D341Med (cell line): ENCODE measurements at regions not wholly inside any gene's neighbourhood (a gene's known extent, or its start where the extent isn't known, plus 50 kb on each side); places are given as distances from the start of the nearest gene placed in this dataset.
A peak's percentile ranks its signal among the peaks of the same experiment; 100 is the strongest.
"Not testable (repeated sequence)": the region's sequence is repeated elsewhere in the genome, so short reads cannot be mapped to it uniquely, and the experiment has no call there.

Experiments used
- DNase-seq: peaks from one replicate; pipeline ENCODE4 v3.0.0; 2012; ENCODE audit warnings: low spot score

DNA sequence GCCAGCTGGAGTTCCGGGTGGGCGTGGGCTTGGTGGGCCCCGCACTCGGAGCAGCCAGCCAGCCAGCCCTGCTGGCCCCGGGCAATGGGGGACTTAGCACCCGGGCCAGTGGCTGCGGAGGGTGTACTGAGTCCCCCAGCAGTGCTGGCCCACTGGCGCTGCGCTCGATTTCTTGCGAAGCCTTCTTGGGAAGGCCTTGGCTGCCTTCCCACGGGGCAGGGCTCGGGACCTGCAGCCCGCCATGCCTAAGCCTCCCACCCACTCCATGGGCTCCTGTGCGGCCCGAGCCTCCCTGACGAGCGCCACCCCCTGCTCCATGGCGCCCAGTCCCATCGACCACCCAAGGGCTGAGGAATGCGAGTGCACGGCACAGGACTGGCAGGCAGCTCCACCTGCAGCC lies 321.6 kb downstream of the SH2D4B start:
- DNase-seq, result not testable (repeated sequence)

DNA sequence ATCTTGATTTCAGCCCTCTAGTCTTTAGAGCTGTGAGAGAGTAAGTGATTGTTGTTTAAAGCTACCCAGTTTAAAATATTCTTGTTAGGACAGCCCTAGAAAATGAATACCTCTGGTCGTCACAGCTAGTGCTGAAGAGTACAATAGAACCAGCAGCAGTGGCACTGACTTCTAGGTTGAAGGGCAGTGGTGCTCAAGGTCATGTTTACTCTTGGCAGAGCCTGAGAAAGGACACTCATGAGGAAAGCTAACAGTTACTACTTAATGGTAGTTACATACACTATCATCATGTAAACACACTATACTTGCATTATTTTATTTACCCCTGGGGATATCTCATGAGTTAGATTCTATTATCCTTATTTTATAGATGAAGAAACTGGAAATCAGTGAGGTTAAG lies 323.0 kb downstream of the SH2D4B start:
- DNase-seq, result no peak

DNA sequence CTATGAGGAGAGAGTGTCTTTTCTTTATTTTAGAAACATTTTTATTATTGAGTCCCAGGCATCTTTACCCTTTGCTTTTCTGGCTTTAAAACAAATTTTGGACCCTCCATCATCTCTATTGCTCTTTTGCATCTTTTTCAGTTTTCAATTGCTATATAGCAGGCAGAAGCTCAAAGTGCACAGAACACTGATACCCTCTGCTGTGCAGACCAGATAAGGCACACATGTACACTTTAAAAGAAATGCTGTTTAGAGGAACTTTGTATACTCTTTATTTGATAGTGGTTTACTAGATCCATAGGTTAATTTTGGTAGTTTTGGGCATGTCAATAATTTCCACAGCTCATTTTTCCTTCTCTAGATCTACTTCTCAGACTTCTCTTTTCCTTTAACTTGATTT lies 324.2 kb downstream of the SH2D4B start:
- no peak for DNase-seq

- DNase-seq, result no peak
These were observed 332.6 kb downstream of the SH2D4B start for GRCh38 chr10:80870282-80870681.

GRCh38 chr10:80871083-80871482 lies 333.4 kb downstream of the SH2D4B start:
- DNase-seq, result no peak

DNA sequence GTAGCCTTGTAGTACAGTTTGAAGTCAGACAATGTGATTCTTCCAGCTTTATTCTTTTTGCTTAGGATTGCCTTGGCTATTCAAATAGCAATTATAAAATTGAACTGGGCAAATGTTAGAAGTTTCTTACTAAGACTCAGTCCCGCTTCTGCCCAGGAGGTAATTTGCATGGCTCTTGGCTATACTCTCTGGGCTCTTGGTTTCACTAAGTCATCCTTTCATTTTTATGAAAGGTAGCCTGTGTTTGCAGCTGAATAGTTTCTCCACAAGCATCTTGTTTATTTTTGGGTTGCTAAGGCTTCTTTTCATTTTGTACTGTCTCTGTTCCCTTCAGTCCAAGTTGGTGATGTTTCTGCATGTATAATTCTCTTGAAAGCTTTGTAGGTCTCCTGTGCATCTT lies 340.6 kb downstream of the SH2D4B start:
- DNase-seq, result no peak

- DNase-seq, result no peak
These were observed 352.4 kb downstream of the SH2D4B start for GRCh38 chr10:80890146-80890545.

- no peak for DNase-seq
These were observed 355.6 kb downstream of the SH2D4B start for GRCh38 chr10:80893256-80893655.

DNA sequence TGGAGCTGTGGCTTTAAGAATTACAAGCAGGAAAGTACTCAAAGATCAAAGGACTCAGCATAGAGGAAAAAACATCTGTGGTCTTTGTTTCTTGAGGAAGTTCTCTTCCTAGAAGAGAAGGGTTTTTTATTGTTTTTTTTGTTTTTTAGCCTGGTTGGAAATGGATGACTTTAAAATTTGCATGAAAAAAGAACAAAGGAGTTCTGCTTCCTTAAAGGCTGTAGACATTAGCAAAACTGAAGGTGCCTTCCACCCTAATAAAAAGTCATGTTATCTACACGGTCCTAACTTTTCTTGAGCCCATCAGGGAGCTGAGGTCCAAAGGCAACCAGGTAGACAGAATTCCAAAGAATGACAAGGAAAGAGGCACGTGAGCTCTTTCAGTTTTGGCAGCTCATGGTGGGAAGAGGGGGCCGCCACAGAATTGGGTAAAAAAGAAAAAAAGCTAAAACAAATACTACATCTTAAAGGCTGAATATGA lies 356.6 kb downstream of the SH2D4B start:
- DNase-seq, result no peak

- no peak for DNase-seq
These were observed 357.2 kb downstream of the SH2D4B start for GRCh38 chr10:80894797-80895467.

- DNase-seq, result no peak
These were observed 358.4 kb downstream of the SH2D4B start for GRCh38 chr10:80896076-80896475.

DNA sequence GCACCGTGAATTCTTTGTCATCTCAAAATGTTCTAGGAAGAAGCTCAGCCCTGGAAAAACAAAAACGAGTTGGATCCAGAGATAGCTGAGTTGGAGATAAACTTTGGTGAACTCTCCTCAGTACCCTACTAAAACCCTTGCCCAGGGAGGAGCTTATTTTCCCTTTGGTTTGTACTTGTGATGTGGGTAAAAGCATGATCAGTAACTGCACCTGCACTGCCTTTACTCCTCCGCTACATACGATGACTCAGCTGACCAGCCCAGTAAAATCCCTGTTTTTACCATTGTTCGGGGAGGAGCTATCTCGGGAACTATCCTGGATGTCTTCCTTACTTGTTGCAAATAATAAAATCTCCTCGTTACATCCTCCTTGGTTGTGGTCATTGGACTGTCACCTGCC lies 359.3 kb downstream of the SH2D4B start:
- DNase-seq, result no peak

DNA sequence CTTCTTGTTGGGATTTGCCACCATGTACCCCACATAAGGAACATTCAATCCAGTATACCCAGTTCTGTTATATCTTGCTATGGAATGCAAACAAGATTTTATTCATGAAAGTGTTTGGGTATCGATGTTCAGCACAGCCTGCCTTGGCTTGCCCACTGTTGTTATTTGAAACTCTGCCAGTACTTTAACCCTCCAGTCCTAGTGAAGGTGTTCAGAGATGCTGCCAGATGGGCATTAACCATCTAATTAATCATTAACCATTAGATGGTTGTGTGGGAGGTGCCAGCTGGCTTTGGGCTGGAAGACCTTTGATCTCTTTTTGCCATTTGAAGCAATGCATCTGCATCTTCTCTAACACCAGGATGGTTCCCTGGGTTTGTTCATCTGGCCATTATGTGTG lies 363.0 kb downstream of the SH2D4B start:
- DNase-seq, result no peak

DNA sequence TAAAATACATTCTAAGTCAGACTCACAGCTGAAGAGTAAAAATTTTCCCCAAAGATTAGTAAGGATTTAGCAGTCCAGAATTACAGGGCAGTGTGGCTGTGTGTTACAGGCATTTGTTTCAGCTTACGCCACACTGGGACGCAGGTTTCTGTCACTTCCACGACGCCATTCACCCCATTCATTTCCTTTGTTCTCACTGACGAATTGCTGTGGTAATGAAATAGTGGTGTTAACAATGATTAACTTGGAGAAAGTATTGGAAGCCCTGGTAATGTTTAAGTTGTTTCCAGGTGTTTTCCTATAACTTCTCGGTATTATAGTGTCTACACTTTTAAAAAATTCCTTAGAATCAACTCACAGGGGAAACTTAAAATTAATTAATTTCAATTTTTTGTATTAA lies 370.9 kb downstream of the SH2D4B start:
- DNase-seq, result no peak

- no peak for DNase-seq
These were observed 371.6 kb downstream of the SH2D4B start for GRCh38 chr10:80909254-80909653.

- no peak for DNase-seq
These were observed 379.9 kb downstream of the SH2D4B start for GRCh38 chr10:80917636-80918035.

DNA sequence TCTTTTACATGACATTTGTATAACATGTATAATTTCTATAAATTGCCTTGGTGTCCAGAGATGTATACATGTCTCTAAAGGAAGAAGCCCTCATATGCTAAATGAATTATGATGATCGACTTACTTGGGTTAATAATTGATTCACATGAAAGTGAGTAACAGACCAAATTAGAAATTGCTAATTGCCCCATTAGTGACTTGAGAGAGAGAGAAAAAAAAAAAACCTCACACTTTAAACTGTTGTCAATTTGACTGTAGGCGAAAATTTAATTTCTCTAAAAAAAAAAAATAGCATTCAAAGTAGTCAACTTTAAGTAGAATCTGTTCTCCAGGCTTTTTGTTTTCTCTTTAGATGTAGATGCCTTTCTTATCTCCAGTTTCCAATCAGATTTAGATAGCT lies 383.3 kb downstream of the SH2D4B start:
- DNase-seq, result no peak

DNA sequence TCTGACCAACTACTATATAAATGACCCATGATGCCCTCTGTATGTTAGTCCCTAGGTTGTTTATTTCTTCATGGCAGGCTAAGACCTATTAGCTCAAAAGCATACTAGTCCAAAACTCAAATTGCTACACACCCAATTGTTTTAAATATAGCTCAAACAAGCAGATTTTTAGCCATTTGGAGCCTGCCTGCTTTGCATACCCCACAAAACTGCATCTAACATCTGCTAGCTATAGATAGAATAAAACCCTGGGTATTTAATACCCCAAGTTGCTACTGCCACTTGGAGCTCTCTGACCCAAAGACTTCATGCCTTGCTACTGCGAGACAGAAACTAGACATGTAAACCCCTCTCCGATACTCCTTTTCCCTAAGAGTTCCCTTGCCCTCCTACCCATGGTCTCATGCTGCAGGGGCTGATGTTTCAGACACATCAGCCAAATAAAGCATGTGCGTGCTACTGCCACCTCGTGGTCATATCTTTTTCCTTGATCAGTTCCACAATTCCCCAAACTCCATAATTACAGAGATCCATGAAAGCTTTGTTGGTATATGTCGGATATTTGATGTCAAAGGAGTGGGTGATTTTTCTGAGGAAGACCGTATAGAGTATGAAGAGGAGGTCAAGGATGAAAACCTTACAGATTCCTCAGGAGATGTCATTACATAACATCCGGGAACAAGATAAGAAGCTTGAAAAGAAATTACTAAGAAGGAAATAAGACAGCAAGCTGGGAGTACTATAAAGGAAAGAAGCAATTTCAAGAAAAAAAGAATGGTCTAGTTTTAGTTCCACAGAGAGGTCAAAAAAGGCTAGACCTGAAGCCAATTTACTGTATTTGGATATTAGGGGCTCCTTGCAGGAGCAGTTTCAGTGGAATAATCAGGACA lies 386.6 kb downstream of the SH2D4B start:
- DNase-seq, result peak; percentile 47

DNA sequence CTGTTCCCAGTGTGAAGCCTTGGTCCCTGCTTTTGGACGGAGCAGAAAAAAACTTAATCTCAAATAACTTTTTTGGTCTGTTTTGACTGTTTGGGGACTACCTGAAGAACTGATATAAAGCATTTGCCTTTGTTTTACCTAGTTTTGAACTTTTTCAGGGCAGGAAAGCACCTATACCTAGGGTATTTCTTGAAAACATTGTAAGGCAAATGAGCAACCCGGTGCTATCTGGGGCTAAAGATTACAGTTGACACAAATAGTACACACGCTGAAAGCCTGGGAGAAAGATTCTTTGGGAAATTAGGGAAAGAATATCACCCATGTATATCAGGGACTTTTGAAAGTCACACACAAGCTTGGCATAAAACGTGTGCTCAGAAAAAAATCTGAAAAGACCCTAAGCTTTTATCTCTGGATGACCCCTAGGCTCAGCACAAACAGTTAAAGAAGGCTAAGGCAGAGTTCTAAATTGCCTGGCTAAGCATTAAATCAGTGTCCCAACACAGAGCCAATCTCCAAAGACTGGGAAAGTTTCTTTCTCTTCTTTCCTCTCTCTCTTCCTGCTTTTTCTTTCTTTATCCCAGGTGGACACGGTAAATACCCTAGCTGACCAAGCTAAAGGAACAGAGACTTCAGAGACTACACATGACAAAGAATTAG lies 389.8 kb downstream of the SH2D4B start:
- no peak for DNase-seq

DNA sequence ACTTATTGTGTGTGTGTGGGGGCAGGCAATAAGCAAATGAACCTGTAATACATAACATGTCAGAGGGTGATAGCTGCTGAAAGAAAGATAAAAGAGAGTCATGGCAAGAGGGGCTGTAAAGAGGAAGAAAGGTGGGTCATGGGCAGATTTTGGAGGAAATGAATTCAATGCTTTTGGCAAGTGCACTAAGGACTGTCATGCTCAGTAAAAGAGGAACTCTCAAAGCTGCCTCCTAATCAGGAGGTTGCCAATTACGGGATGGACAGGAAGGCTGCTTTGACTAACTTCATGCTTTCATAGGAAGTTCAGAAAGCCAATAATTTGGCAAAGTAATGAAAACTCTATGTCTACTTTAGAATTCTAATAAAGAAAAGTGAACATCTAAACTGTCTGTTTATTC lies 401.2 kb downstream of the SH2D4B start:
- DNase-seq, result no peak

DNA sequence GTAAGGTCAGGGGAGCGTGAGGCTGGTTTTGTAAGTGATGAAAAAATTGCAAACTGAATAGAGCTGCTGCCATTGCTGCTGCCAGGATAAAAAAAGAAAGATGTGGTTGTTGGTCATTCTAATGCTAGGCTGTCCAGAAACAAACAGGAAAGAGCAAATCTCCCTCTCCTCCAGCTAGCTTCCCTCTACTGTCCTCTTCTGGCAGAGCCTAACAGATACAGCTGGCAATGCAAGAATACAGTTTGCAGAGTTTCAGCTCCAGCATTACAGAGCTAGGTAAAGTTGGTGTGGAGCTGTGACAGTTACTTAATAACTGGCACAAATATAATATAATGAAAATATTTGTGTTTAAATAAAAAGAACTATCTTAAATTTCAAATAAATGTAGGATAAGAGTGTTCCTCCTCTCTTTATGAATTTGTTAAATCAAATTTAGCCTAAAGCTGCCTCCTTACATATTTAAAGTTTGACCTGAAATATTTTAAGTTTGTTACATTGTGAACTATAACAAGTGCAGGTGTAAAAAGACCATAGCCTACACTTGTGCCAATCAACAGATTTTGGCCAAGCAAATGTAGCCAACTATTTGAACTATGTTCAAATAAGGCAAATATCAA lies 407.7 kb downstream of the SH2D4B start:
- peak; percentile 30 for DNase-seq

DNA sequence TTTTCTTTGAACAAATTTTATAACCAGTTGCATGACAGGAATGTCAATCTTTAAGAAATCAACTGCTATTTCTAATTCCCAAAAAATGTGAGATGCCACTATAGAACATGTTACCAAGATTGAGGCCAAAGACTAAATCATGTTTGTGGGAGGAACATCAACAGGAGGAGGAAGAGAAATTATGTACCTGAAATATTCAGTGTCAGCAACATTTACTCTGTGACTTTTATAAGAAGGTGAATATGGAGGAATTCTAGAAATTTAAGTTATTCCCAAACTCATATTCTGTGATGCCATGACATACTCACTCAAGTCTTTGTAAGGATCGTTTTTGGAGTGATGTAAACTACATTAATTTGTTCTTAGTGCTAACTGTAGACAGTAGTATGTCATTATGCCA lies 408.4 kb downstream of the SH2D4B start:
- DNase-seq, result no peak
